H1 (cell line): ENCODE measurements at regions not wholly inside any gene's neighbourhood (a gene's known extent, or its start where the extent isn't known, plus 50 kb on each side); places are given as distances from the start of the nearest gene placed in this dataset.

Experiments
- CTCF ChIA-PET: fragments of 300-600 bp; sonication (Branson Sonifier 250); formaldehyde crosslinking; loops from one replicate; lab custom pipeline; 2021; ENCODE audit not compliant: partially characterized antibody; lab: Charles Lee
- POLR2A ChIA-PET: fragments of 300-600 bp; sonication (Branson Sonifier 250); formaldehyde crosslinking; loops from one replicate; lab custom pipeline; 2021; ENCODE audit warnings: inconsistent platforms; ENCODE audit not compliant: partially characterized antibody; lab: Charles Lee
- DNase-seq, 2 experiments: peaks; one replicate each; pipeline versions ENCODE4 v3.0.0 to v3.0.0-alpha.2; 2010 to 2022; ENCODE audit warnings: low spot score in 2 of 2, low read depth in 1 of 2, mixed read lengths in 1 of 2
- FAIRE-seq: peaks from 2 replicates; lab custom pipeline; 2011; peaks lifted over from hg19 to GRCh38; lab: Jason Lieb, UNC
- H2AFZ ChIP-seq: 2 replicates; pipeline ENCODE4 v1.8.1; 2012; ENCODE audit warnings: low read length, inconsistent platforms
- H2AK5ac ChIP-seq: 2 replicates; pipeline ENCODE4 v1.6.1; 2013; ENCODE audit warnings: low read depth, low read length
- H2BK120ac ChIP-seq: replicated peaks from 2 replicates; pipeline ENCODE3; 2013; ENCODE audit warnings: low read depth, low read length, inconsistent platforms
- H2BK12ac ChIP-seq: 2 replicates; pipeline ENCODE4 v1.6.1; 2013; ENCODE audit warnings: low read depth, low read length
- H2BK15ac ChIP-seq: 2 replicates; pipeline ENCODE4 v1.6.1; 2013; ENCODE audit warnings: low read length
- H2BK20ac ChIP-seq: 2 replicates; pipeline ENCODE4 v1.6.1; 2013; ENCODE audit warnings: low read length
- H2BK5ac ChIP-seq: 2 replicates; pipeline ENCODE4 v1.6.1; 2013; ENCODE audit warnings: low read depth, low read length
- H3K14ac ChIP-seq: 2 replicates; pipeline ENCODE4 v1.6.1; 2013; ENCODE audit warnings: inconsistent platforms; ENCODE audit not compliant: insufficient read length
- H3K18ac ChIP-seq: 2 replicates; pipeline ENCODE4 v1.6.1; 2013; ENCODE audit warnings: low read length; ENCODE audit errors: extremely low read depth
- H3K23ac ChIP-seq: 2 replicates; pipeline ENCODE4 v1.6.1; 2013; ENCODE audit warnings: inconsistent platforms; ENCODE audit not compliant: insufficient read length
- H3K23me2 ChIP-seq: 2 replicates; pipeline ENCODE4 v1.6.1; 2013; ENCODE audit warnings: low read depth, low read length
- H3K27ac ChIP-seq: 2 replicates; pipeline ENCODE4 v1.6.1; 2011; ENCODE audit warnings: low read depth, low read length, inconsistent platforms
- H3K27me3 ChIP-seq, 4 experiments: replicated peaks in 1 of 4; 1 replicate in 1 of 4; 2 replicates in 3 of 4; pipeline versions ENCODE4 v1.6.1 to v1.8.1; 2011 to 2013; ENCODE audit warnings: low read length in 3 of 4, mild to moderate bottlenecking in 3 of 4, inconsistent platforms in 2 of 4, mixed read lengths in 2 of 4, moderate library complexity in 1 of 4; ENCODE audit not compliant: control insufficient read depth in 3 of 4, insufficient read depth in 3 of 4; ENCODE audit errors: extremely low read depth in 1 of 4
- H3K36me3 ChIP-seq, 4 experiments: 2 replicates each; pipeline versions ENCODE4 v1.6.1 to v1.8.1; 2011 to 2013; ENCODE audit warnings: mild to moderate bottlenecking in 4 of 4, low read length in 3 of 4, moderate library complexity in 2 of 4, control low read depth in 1 of 4, inconsistent platforms in 1 of 4; ENCODE audit not compliant: insufficient read depth in 4 of 4, control insufficient read depth in 2 of 4
- H3K4ac ChIP-seq: replicated peaks from 2 replicates; pipeline ENCODE3; 2013; ENCODE audit warnings: low read length, low read depth, mixed read lengths, inconsistent platforms; ENCODE audit not compliant: insufficient read length
- H3K4me1 ChIP-seq, 4 experiments: replicated peaks in 1 of 4; 1 replicate in 1 of 4; 2 replicates in 3 of 4; pipeline versions ENCODE4 v1.6.1 to v1.8.1; 2011 to 2013; ENCODE audit warnings: low read length in 3 of 4, inconsistent platforms in 2 of 4, mixed read lengths in 1 of 4; ENCODE audit not compliant: insufficient read depth in 4 of 4, control insufficient read depth in 3 of 4
- H3K4me2 ChIP-seq, 2 experiments: 2 replicates each; pipeline versions ENCODE4 v1.6.1 to v1.8.1; 2011 to 2013; ENCODE audit warnings: low read depth in 2 of 2, low read length in 2 of 2, control low read depth in 1 of 2, inconsistent platforms in 1 of 2, mild to moderate bottlenecking in 1 of 2; ENCODE audit not compliant: insufficient read depth in 1 of 2
- H3K4me3 ChIP-seq, 4 experiments: fragments of 200-600, 300-600 bp in 1 of 4; sonication (generic), shearing (Covaris generic), sonication (Bioruptor Twin) in 1 of 4; 2 replicates each; pipeline versions ENCODE4 v1.5.1 to v1.8.1; 2011 to 2016; ENCODE audit warnings: low read length in 4 of 4, low read depth in 3 of 4, control low read depth in 2 of 4, inconsistent platforms in 2 of 4, mild to moderate bottlenecking in 2 of 4, mixed read lengths in 1 of 4, moderate library complexity in 1 of 4; ENCODE audit not compliant: insufficient read depth in 2 of 4; ENCODE audit errors: extremely low read depth in 1 of 4
- H3K56ac ChIP-seq: replicated peaks from 2 replicates; pipeline ENCODE3; 2013; ENCODE audit warnings: low read depth, mild to moderate bottlenecking, mixed read lengths, low read length, inconsistent platforms; ENCODE audit not compliant: insufficient read length
- H3K79me1 ChIP-seq: 2 replicates; pipeline ENCODE4 v1.6.1; 2013; ENCODE audit warnings: low read depth, low read length, control low read depth
- H3K79me2 ChIP-seq, 2 experiments: 2 replicates each; pipeline versions ENCODE4 v1.6.1 to v1.8.1; 2012 to 2013; ENCODE audit warnings: low read length in 2 of 2, mild to moderate bottlenecking in 2 of 2, inconsistent platforms in 1 of 2; ENCODE audit not compliant: insufficient read depth in 2 of 2, control insufficient read depth in 1 of 2
- H3K9ac ChIP-seq, 4 experiments: replicated peaks in 1 of 4; 1 replicate in 1 of 4; 2 replicates in 3 of 4; pipeline versions ENCODE4 v1.6.1 to v1.8.1; 2011 to 2013; ENCODE audit warnings: low read depth in 3 of 4, low read length in 3 of 4, control low read depth in 2 of 4, mild to moderate bottlenecking in 2 of 4, moderate library complexity in 2 of 4, inconsistent platforms in 1 of 4; ENCODE audit errors: extremely low read depth in 1 of 4
- H3K9me3 ChIP-seq, 2 experiments: 2 replicates each; pipeline versions ENCODE4 v1.6.1 to v1.8.1; 2012 to 2013; ENCODE audit warnings: mild to moderate bottlenecking in 2 of 2, moderate library complexity in 2 of 2, control low read depth in 1 of 2, inconsistent platforms in 1 of 2, low read depth in 1 of 2, low read length in 1 of 2, mixed read lengths in 1 of 2; ENCODE audit not compliant: insufficient read depth in 2 of 2
- H4K20me1 ChIP-seq, 2 experiments: replicated peaks in 1 of 2; 2 replicates each; pipeline versions ENCODE3 to v1.8.1; 2011 to 2013; ENCODE audit warnings: inconsistent platforms in 2 of 2, low read length in 2 of 2, mild to moderate bottlenecking in 1 of 2; ENCODE audit not compliant: insufficient read depth in 2 of 2, control insufficient read depth in 1 of 2
- H4K5ac ChIP-seq: 2 replicates; pipeline ENCODE4 v1.6.1; 2013; ENCODE audit warnings: low read length, low read depth, mixed read lengths, inconsistent platforms; ENCODE audit not compliant: insufficient read length
- H4K8ac ChIP-seq: 2 replicates; pipeline ENCODE4 v1.8.0; 2013; ENCODE audit warnings: mild to moderate bottlenecking, moderate library complexity, low read length, inconsistent platforms; ENCODE audit not compliant: insufficient read depth; ENCODE audit errors: extremely low read depth
- H4K91ac ChIP-seq: replicated peaks from 2 replicates; pipeline ENCODE3; 2013; ENCODE audit warnings: low read length, mixed read lengths, inconsistent platforms; ENCODE audit not compliant: insufficient read length
- ATF2 ChIP-seq: IDR thresholded peaks from 2 replicates; pipeline ENCODE4 v1.6.1; 2012; ENCODE audit warnings: low read length, inconsistent platforms
- CHD1 ChIP-seq: IDR thresholded peaks from 2 replicates; pipeline ENCODE4 v1.6.1; 2012; ENCODE audit warnings: low read depth, low read length, improper control_type of control experiment
- EZH2 ChIP-seq: fragments of 200-600 bp; sonication (generic); IDR thresholded peaks from 2 replicates; pipeline ENCODE4 v1.7.1; 2012; ENCODE audit warnings: low read depth, mild to moderate bottlenecking, moderate library complexity, low read length, inconsistent platforms; ENCODE audit not compliant: severe bottlenecking
- JUN ChIP-seq: IDR thresholded peaks from 2 replicates; pipeline ENCODE4 v1.6.1; 2011; ENCODE audit warnings: low read depth, mild to moderate bottlenecking, improper control_type of control experiment, low read length
- KDM1A ChIP-seq: fragments of 200-600, 300-600 bp; sonication (generic); IDR thresholded peaks from 2 replicates; pipeline ENCODE4 v1.7.1; 2016; ENCODE audit warnings: mild to moderate bottlenecking, low read length, borderline replicate concordance
- KDM4A ChIP-seq: IDR thresholded peaks from one replicate; pipeline ENCODE4 v1.7.1; 2012; ENCODE audit warnings: low read depth, mild to moderate bottlenecking, moderate library complexity, low read length, inconsistent platforms; ENCODE audit not compliant: severe bottlenecking
- PHF8 ChIP-seq: fragments of 200-600 bp; sonication (generic); conservative IDR thresholded peaks from 2 replicates; pipeline ENCODE4 v1.7.1; 2012; ENCODE audit warnings: low read depth, mild to moderate bottlenecking, inconsistent platforms, low read length, moderate library complexity
- RNF2 ChIP-seq: fragments of 200-900, 300-1000 bp; sonication (generic); IDR thresholded peaks from 2 replicates; pipeline ENCODE4 v1.7.1; 2016; ENCODE audit warnings: borderline replicate concordance, low read depth, mild to moderate bottlenecking, antibody characterized with exemption, low read length; ENCODE audit not compliant: poor library complexity, severe bottlenecking; ENCODE audit errors: missing control alignments
- SP1 ChIP-seq: IDR thresholded peaks from 2 replicates; pipeline ENCODE4 v1.6.1; 2011; ENCODE audit warnings: low read depth, low read length
- TAF7 ChIP-seq: optimal IDR thresholded peaks from 2 replicates; pipeline ENCODE3; 2011; ENCODE audit warnings: low read depth, mild to moderate bottlenecking, inconsistent platforms, low read length, moderate library complexity, borderline replicate concordance
- USF2 ChIP-seq: IDR thresholded peaks from 2 replicates; pipeline ENCODE4 v1.6.1; 2011; ENCODE audit warnings: low read length, improper control_type of control experiment
- WGBS, 2 experiments: shearing (Covaris generic) in 1 of 2; methylation state at CpG; one replicate each; pipeline versions ENCODE4 v1.1.6 to v1.1.7; 2013 to 2015; ENCODE audit warnings: low lambda C conversion rate in 2 of 2, mixed read lengths in 2 of 2, inconsistent platforms in 1 of 2, low coverage in 1 of 2, missing lambda C conversion rate in 1 of 2; ENCODE audit not compliant: insufficient replicate concordance in 2 of 2, insufficient coverage in 1 of 2, insufficient read length in 1 of 2; ENCODE audit errors: extremely low coverage in 1 of 2, missing lambda C conversion rate in 1 of 2; 5-methylcytosine and 5-hydroxymethylcytosine counted together

- Histone ChIP-seq H3K14ac (no peak overlapping the region), H4K8ac (no peak overlapping the region), H2BK120ac (no peak overlapping the region), H3K27ac (no peak overlapping the region), H3K36me3 (no peaks in the 10 kb centered on the region), H3K79me2 (no peaks in the 10 kb centered on the region), H3K79me1 (no peaks in the 10 kb centered on the region), H3K27me3 (no peaks in the 10 kb centered on the region), H3K4me2 (no peak overlapping the region), H3K4ac (no peak overlapping the region), H2AK5ac (no peak overlapping the region), H2AFZ (no peak overlapping the region), H3K4me3 (no peak overlapping the region), H3K9me3 (no peaks in the 10 kb centered on the region), H2BK5ac (no peak overlapping the region), H2BK20ac (no peak overlapping the region), H4K20me1 (no peaks in the 10 kb centered on the region), H4K5ac (no peak overlapping the region), H4K91ac (no peak overlapping the region), H2BK12ac (no peak overlapping the region), H3K18ac (no peak overlapping the region), H3K23me2 (no peaks in the 10 kb centered on the region), H2BK15ac (no peak overlapping the region), H3K56ac (no peak overlapping the region), H3K23ac (no peak overlapping the region), H3K4me1 (no peaks in the 10 kb centered on the region; a peak in 1 of 7 replicates), H3K9ac (no peak overlapping the region)
- ChIA-PET CTCF (interaction anchor here (0.9 to 3.4 kb wide), 5 partner anchors 9 to 119 kb away, joined by 3 to 18 read pairs (median 4); no protein-coding TSS in a partner anchor), POLR2A (no interaction called here)
- WGBS, 2 experiments, result 81% methylated on average over 15 of the region's 15 CpGs; no CpG with 5 or more reads in 1 of the 2 experiments
- DNase-seq (no peak), FAIRE-seq (no peak)
- TF ChIP-seq EZH2 (no peak), RNF2 (no peak), PHF8 (no peak), USF2 (no peak), CHD1 (no peak), TAF7 (no peak), KDM1A (no peak), ATF2 (no peak), JUN (no peak), KDM4A (no peak), SP1 (no peak)
Measured at GRCh38 chr9:87803166-87803565, 77.2 kb downstream of the CTSL start.
